Panc1 (cell line): ENCODE measurements at regions not wholly inside any gene's neighbourhood (a gene's known extent, or its start where the extent isn't known, plus 50 kb on each side); places are given as distances from the start of the nearest gene placed in this dataset.

Experiments
- ATAC-seq: fragments of 200-7000 bp; cut with Tn5 transposase; 2 replicates; pipeline ENCODE4 v1.9.1; 2020; ENCODE audit warnings: mild to moderate bottlenecking, moderate library complexity
- BruUV-seq: library from RNA; stranded (reverse); fragments of 400-500 nt; replicated peaks from 2 replicates; lab custom pipeline; 2021; lab: Mats Ljungman, UMichigan
- CTCF ChIA-PET: fragments of 300-600 bp; sonication (Branson Sonifier 250); formaldehyde crosslinking; loops from one replicate; lab custom pipeline; 2022; ENCODE audit warnings: antibody characterized with exemption; lab: Charles Lee
- POLR2A ChIA-PET: fragments of 300-600 bp; sonication (Branson Sonifier 250); formaldehyde crosslinking; loops from one replicate; lab custom pipeline; 2022; ENCODE audit warnings: antibody characterized with exemption; lab: Charles Lee
- DNase-seq: peaks from one replicate; pipeline ENCODE4 v3.0.0-alpha.2; 2010; ENCODE audit warnings: low read depth, low spot score
- H3K27ac ChIP-seq: 2 replicates; pipeline ENCODE4 v1.5.1; 2011; ENCODE audit warnings: mild to moderate bottlenecking, low read length, inconsistent platforms
- H3K27me3 ChIP-seq: fragments of 200-500 bp; sonication (Bioruptor generic); 2 replicates; pipeline ENCODE4 v1.6.0; 2014; ENCODE audit warnings: low read length, inconsistent platforms; ENCODE audit not compliant: control insufficient read depth, insufficient read depth
- H3K36me3 ChIP-seq: fragments of 200-500 bp; sonication (Bioruptor generic); 2 replicates; pipeline ENCODE4 v1.5.1; 2014; ENCODE audit warnings: inconsistent platforms, mild to moderate bottlenecking, low read length, moderate library complexity; ENCODE audit not compliant: control insufficient read depth, insufficient read depth
- H3K4me1 ChIP-seq: 2 replicates; pipeline ENCODE4 v1.5.1; 2011; ENCODE audit warnings: inconsistent platforms, mild to moderate bottlenecking, low read length, moderate library complexity; ENCODE audit not compliant: control insufficient read depth, insufficient read depth
- H3K4me3 ChIP-seq, 2 experiments: 2 replicates each; pipeline ENCODE4 v1.5.1; 2011 to 2012; ENCODE audit warnings: low read depth in 2 of 2, low read length in 2 of 2, mild to moderate bottlenecking in 2 of 2, inconsistent platforms in 1 of 2, moderate library complexity in 1 of 2
- H3K9me3 ChIP-seq: fragments of 200-500 bp; sonication (Bioruptor generic); 2 replicates; pipeline ENCODE4 v1.5.1; 2014; ENCODE audit warnings: low read depth, mild to moderate bottlenecking, inconsistent platforms, low read length, moderate library complexity; ENCODE audit not compliant: control insufficient read depth, insufficient read depth
- CTCF ChIP-seq: fragments of 450-650 bp; IDR thresholded peaks from 2 replicates; pipeline ENCODE4 v1.5.1; 2017; ENCODE audit warnings: mild to moderate bottlenecking
- POLR2AphosphoS5 ChIP-seq: IDR thresholded peaks from 2 replicates; pipeline ENCODE4 v1.6.1; 2012; ENCODE audit warnings: mild to moderate bottlenecking, low read depth, low read length, moderate library complexity
- REST ChIP-seq, 2 experiments: IDR thresholded peaks; 2 replicates each; pipeline ENCODE4 v1.6.1; 2011 to 2012; ENCODE audit warnings: low read depth in 2 of 2, control low read depth in 1 of 2, low read length in 1 of 2, mild to moderate bottlenecking in 1 of 2, moderate library complexity in 1 of 2; ENCODE audit not compliant: insufficient read depth in 1 of 2
- SIN3A ChIP-seq: IDR thresholded peaks from 2 replicates; pipeline ENCODE4 v1.6.1; 2012; ENCODE audit warnings: low read depth, mild to moderate bottlenecking, low read length, moderate library complexity, borderline replicate concordance; ENCODE audit not compliant: insufficient read depth
- TCF7L2 ChIP-seq: IDR thresholded peaks from 2 replicates; pipeline ENCODE4 v1.6.1; 2011; ENCODE audit warnings: mild to moderate bottlenecking, low read depth, low read length, inconsistent platforms
- in situ Hi-C: cut with HindIII; loops from 2 replicates; pipeline ENCODE4 v1.10.0; 2016; ENCODE audit warnings: low sequenced_read_pairs, low pct_unique_long_range_greater_than_20kb
- intact Hi-C: fragments of 100-400 bp; cut with micrococcal nuclease; formaldehyde crosslinking; loops from one replicate; pipeline ENCODE4 v1.10.0; 2022; ENCODE audit not compliant: unreplicated experiment

GRCh38 chr16:65658349-65658748 lies 536.5 kb upstream of the CDH11 start:
- Histone ChIP-seq H3K4me1 (no peaks in the 10 kb centered on the region), H3K4me3 (no peak overlapping the region), H3K27ac (no peak overlapping the region), H3K9me3 (no peaks in the 10 kb centered on the region), H3K27me3 (no peaks in the 10 kb centered on the region), H3K36me3 (no peaks in the 10 kb centered on the region)
- intact Hi-C loops, result no loop called here
- ChIA-PET POLR2A (no interaction called here), CTCF (no interaction called here)
- DNase-seq (no peak), ATAC-seq (no peak)
- BruUV-seq, result no TSS peak
- no peak for TF ChIP-seq SIN3A
- TF ChIP-seq CTCF, result no peak
- TF ChIP-seq TCF7L2, result no peak
- TF ChIP-seq REST (IDR thresholded peaks at IDR 0.05; ENCODE audit: insufficient read depth in 1 of 2, low read depth in 2 of 2, low read length in 1 of 2), result no peak
- TF ChIP-seq POLR2AphosphoS5, result no peak
- in situ Hi-C loops, result no loop called here

GRCh38 chr16:65657556-65657955 lies 535.7 kb upstream of the CDH11 start:
- H3K36me3 ChIP-seq, result no peaks in the 10 kb centered on the region
- no peak for ATAC-seq
- no peak for DNase-seq
- BruUV-seq, result no TSS peak
- no peaks in the 10 kb centered on the region for H3K27me3 ChIP-seq
- no peaks in the 10 kb centered on the region for H3K9me3 ChIP-seq
- POLR2A ChIA-PET, result no interaction called here
- no peak overlapping the region for H3K27ac ChIP-seq
- in situ Hi-C loops, result no loop called here
- CTCF ChIA-PET, result no interaction called here
- H3K4me1 ChIP-seq, result no peaks in the 10 kb centered on the region
- intact Hi-C loops, result no loop called here
- H3K4me3 ChIP-seq, result no peak overlapping the region
- TF ChIP-seq TCF7L2 (no peak), SIN3A (no peak), REST (IDR thresholded peaks at IDR 0.05; ENCODE audit: insufficient read depth in 1 of 2, low read depth in 2 of 2, low read length in 1 of 2) (no peak), POLR2AphosphoS5 (no peak), CTCF (no peak)
